Gastrocnemius medialis (tissue), 4 donors: ENCODE measurements at regions not wholly inside any gene's neighbourhood (a gene's known extent, or its start where the extent isn't known, plus 50 kb on each side); places are given as distances from the start of the nearest gene placed in this dataset.

Experiments
- POLR2A ChIP-seq, 2 donors: fragments of 450-650 bp; IDR thresholded peaks; one replicate each; pipeline ENCODE4 v1.6.1; 2017; ENCODE audit warnings: antibody characterized with exemption in 2 of 2, mild to moderate bottlenecking in 2 of 2, moderate library complexity in 2 of 2
- TF ChIP-seq, protein P1 (sequence below), 5 experiments: fragments of 450-650 bp in 3 of 5; fragments of 200-600 bp in 2 of 5; sonication (generic) in 2 of 5; IDR thresholded peaks in 4 of 5; conservative IDR thresholded peaks in 1 of 5; 1 replicate in 4 of 5; 2 replicates in 1 of 5; pipeline ENCODE4 v1.5.1; 2016 to 2019; ENCODE audit warnings: antibody characterized with exemption in 5 of 5, mild to moderate bottlenecking in 3 of 5, moderate library complexity in 3 of 5

DNA sequence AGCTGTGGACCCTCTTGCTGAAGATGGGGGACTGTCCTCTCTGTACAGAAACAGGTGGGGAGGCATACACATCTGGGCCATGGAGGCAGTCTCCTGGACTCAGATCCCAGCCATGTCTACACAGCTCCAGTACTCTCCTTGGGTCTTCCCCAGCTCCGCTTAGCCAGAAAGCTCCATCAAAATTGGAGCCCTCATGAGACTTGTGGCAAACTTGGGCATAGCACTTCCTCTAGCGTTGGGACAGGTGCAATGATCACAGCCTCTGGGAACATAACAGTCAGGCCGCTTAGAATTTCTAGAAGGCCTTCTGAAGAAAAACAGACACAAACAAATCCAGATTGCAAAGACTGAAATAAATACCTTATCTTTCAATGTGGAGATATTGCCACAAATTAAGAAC is 634.3 kb upstream of the GOLIM4 start:
- TF ChIP-seq, protein P1, sequence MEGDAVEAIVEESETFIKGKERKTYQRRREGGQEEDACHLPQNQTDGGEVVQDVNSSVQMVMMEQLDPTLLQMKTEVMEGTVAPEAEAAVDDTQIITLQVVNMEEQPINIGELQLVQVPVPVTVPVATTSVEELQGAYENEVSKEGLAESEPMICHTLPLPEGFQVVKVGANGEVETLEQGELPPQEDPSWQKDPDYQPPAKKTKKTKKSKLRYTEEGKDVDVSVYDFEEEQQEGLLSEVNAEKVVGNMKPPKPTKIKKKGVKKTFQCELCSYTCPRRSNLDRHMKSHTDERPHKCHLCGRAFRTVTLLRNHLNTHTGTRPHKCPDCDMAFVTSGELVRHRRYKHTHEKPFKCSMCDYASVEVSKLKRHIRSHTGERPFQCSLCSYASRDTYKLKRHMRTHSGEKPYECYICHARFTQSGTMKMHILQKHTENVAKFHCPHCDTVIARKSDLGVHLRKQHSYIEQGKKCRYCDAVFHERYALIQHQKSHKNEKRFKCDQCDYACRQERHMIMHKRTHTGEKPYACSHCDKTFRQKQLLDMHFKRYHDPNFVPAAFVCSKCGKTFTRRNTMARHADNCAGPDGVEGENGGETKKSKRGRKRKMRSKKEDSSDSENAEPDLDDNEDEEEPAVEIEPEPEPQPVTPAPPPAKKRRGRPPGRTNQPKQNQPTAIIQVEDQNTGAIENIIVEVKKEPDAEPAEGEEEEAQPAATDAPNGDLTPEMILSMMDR (IDR thresholded peaks at IDR 0.05 in 4 of 5, conservative IDR thresholded peaks at IDR 0.05 in 1 of 5), result no peak
- TF ChIP-seq POLR2A (IDR thresholded peaks at IDR 0.05), result no peak
